Calu3 (cell line): ENCODE measurements at regions not wholly inside any gene's neighbourhood (a gene's known extent, or its start where the extent isn't known, plus 50 kb on each side); places are given as distances from the start of the nearest gene placed in this dataset.
"Not testable (repeated sequence)": the region's sequence is repeated elsewhere in the genome, so short reads cannot be mapped to it uniquely, and the experiment has no call there.

ENCODE experiments used
- BruUV-seq: library from RNA; stranded (reverse); fragments of 400-500 nt; replicated peaks from 2 replicates; lab custom pipeline; 2021; lab: Mats Ljungman, UMichigan
- CTCF ChIA-PET: fragments of 300-600 bp; sonication (Branson Sonifier 250); formaldehyde crosslinking; loops from one replicate; lab custom pipeline; 2022; ENCODE audit warnings: antibody characterized with exemption; lab: Charles Lee
- DNase-seq: peaks from one replicate; pipeline ENCODE4 v3.0.0; 2022
- H3K27ac Mint-ChIP-seq: one replicate; pipeline ENCODE4 v1.8.0; 2022; ENCODE audit warnings: mixed read lengths; ENCODE audit not compliant: unreplicated experiment
- H3K27me3 Mint-ChIP-seq: one replicate; pipeline ENCODE4 v1.8.0; 2022; ENCODE audit warnings: mixed read lengths; ENCODE audit not compliant: unreplicated experiment
- H3K36me3 Mint-ChIP-seq: one replicate; pipeline ENCODE4 v1.8.0; 2022; ENCODE audit warnings: mild to moderate bottlenecking, moderate library complexity, mixed read lengths; ENCODE audit not compliant: insufficient read depth, unreplicated experiment
- H3K4me1 Mint-ChIP-seq: one replicate; pipeline ENCODE4 v1.8.0; 2022; ENCODE audit warnings: mild to moderate bottlenecking, low read depth, mixed read lengths; ENCODE audit not compliant: unreplicated experiment
- H3K4me3 Mint-ChIP-seq: one replicate; pipeline ENCODE4 v1.8.0; 2022; ENCODE audit warnings: mild to moderate bottlenecking, low read depth, moderate library complexity, mixed read lengths; ENCODE audit not compliant: unreplicated experiment
- H3K9me3 Mint-ChIP-seq: one replicate; pipeline ENCODE4 v1.8.0; 2022; ENCODE audit warnings: low read depth, mixed read lengths; ENCODE audit not compliant: unreplicated experiment
- CTCF ChIP-seq: fragments of 200-600 bp; IDR thresholded peaks from one replicate; pipeline ENCODE4 v1.8.0; 2022; ENCODE audit warnings: antibody characterized with exemption; ENCODE audit not compliant: unreplicated experiment
- intact Hi-C: fragments of 100-400 bp; cut with micrococcal nuclease; formaldehyde crosslinking; loops from one replicate; pipeline ENCODE4 v1.10.0; 2022; ENCODE audit not compliant: unreplicated experiment

DNA sequence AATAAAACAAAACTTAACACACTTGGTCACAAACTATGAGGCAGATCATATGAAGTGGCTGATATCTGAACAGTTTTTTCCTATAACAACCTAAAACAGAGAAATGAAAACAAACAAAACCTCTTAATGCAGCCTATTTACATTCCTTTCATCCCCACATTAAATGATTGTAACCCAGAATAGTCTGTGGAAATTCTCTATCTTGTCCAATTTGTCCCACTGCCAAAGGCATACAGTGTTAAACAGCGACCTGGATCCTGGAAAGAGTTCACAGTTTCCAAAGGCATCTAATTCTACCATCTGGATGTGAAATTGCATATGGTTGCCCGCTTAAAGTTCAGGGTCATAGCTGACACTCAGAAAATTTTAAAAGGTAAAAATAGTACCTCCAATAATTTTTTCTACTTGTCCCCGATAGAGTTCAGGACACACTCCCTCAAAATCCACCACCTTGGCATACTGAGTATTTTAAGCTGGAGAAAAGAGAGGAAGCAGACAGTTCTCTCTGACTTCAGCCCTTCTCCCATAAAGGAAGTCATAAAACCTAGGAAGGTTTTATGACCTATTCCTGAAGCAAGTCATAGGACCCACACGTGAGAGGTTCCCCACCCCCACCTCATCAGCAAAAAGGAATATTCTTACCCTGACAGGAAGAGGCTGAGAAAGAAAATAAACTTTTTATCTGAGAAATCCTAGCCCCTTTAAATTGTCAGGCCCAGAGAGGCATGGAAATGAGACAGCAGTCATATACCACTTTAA lies 270.2 kb downstream of the PAPSS1 start:
- BruUV-seq, result no TSS peak
- DNase-seq, result no peak
- CTCF ChIA-PET, result interaction anchor here (0.7 kb wide), 1 partner anchor 1643 kb away, joined by 8 read pairs; no protein-coding TSS in a partner anchor
- H3K4me1 Mint-ChIP-seq, result no peaks in the 10 kb centered on the region
- no peak overlapping the region for H3K4me3 Mint-ChIP-seq
- H3K36me3 Mint-ChIP-seq, result no peaks in the 10 kb centered on the region
- no peak for TF ChIP-seq CTCF
- intact Hi-C loops, result no loop called here
- H3K27me3 Mint-ChIP-seq, result no peaks in the 10 kb centered on the region
- H3K9me3 Mint-ChIP-seq, result no peaks in the 10 kb centered on the region
- H3K27ac Mint-ChIP-seq, result no peak overlapping the region

DNA sequence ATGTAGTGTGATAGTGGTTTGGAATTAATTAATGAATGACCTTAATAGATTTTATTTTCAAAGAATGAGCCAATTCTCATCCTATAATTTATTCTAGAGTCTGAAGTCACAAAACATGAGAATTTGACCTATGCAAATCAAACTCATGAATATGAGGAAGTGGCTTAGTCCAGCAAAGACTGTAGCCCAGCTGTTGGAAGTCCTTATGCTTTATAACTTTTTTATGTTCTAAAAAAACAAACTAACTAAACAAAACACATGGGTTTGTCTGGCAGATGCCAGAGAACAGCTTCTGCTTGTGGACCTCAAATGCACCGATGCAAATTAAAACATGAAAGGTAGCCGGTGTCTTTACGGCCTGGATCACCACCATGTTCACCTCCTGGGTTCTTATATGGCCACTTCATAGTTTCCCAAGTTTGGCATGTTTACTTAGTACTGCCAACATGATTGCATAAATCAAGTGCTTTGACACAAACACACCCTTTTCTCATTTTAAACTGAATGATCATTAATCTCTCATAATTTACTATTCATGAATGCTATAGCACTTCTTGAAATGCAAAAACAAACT lies 277.4 kb downstream of the PAPSS1 start:
- Mint-ChIP-seq H3K9me3 (no peaks in the 10 kb centered on the region), H3K36me3 (no peaks in the 10 kb centered on the region), H3K4me3 (no peak overlapping the region), H3K4me1 (no peaks in the 10 kb centered on the region), H3K27ac (no peak overlapping the region), H3K27me3 (no peaks in the 10 kb centered on the region)
- no peak for TF ChIP-seq CTCF
- BruUV-seq, result no TSS peak
- CTCF ChIA-PET, result no interaction called here
- intact Hi-C loops, result no loop called here
- DNase-seq, result no peak

DNA sequence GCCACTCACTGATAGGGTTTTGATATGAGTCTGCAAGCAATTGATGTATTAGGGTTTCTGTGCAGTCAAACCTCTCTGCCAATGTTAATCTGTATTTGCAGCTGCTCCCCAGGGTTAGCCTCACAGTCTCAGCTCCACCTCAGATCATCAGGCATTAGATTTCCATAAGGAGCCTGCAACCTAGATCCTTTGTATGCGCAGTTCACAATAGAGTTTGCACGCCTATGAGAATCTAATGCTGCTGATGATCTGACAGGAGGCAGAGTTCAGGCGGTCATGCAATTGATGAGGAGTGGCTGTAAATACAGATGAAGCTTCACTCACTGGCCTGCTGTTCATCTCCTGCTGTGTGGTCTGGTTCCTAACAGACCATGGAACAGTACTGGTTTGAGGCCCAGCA lies 280.6 kb downstream of the PAPSS1 start:
- no TSS peak for BruUV-seq
- intact Hi-C loops, result no loop called here
- no peaks in the 10 kb centered on the region for H3K27me3 Mint-ChIP-seq
- TF ChIP-seq CTCF, result no peak
- no peaks in the 10 kb centered on the region for H3K36me3 Mint-ChIP-seq
- H3K27ac Mint-ChIP-seq, result no peak overlapping the region
- H3K4me3 Mint-ChIP-seq, result no peak overlapping the region
- CTCF ChIA-PET, result no interaction called here
- H3K9me3 Mint-ChIP-seq, result no peaks in the 10 kb centered on the region
- H3K4me1 Mint-ChIP-seq, result no peaks in the 10 kb centered on the region
- no peak for DNase-seq

GRCh38 chr4:107436471-107436870 lies 283.6 kb downstream of the PAPSS1 start:
- DNase-seq, CTCF ChIA-PET, intact Hi-C loops, H3K4me3 Mint-ChIP-seq, H3K36me3 Mint-ChIP-seq, H3K27me3 Mint-ChIP-seq, H3K4me1 Mint-ChIP-seq, BruUV-seq, H3K27ac Mint-ChIP-seq, H3K9me3 Mint-ChIP-seq: not testable (repeated sequence)

GRCh38 chr4:107432451-107432850 lies 287.6 kb downstream of the PAPSS1 start:
- CTCF ChIA-PET, result no interaction called here
- Mint-ChIP-seq H3K9me3 (no peaks in the 10 kb centered on the region), H3K27me3 (no peaks in the 10 kb centered on the region), H3K4me1 (no peaks in the 10 kb centered on the region), H3K36me3 (no peaks in the 10 kb centered on the region), H3K4me3 (no peak overlapping the region), H3K27ac (no peak overlapping the region)
- intact Hi-C loops, result no loop called here
- no TSS peak for BruUV-seq
- DNase-seq, result no peak
- TF ChIP-seq CTCF, result no peak
